Esophagus squamous epithelium (tissue), 4 donors: ENCODE measurements at regions not wholly inside any gene's neighbourhood (a gene's known extent, or its start where the extent isn't known, plus 50 kb on each side); places are given as distances from the start of the nearest gene placed in this dataset.

Source experiments
- CTCF ChIP-seq, 6 experiments: fragments of 450-650 bp in 4 of 6; fragments of 200-600 bp in 2 of 6; sonication (generic) in 2 of 6; IDR thresholded peaks; one replicate each; pipeline ENCODE4 v1.5.1; 2016 to 2019; ENCODE audit warnings: antibody characterized with exemption in 6 of 6, mild to moderate bottlenecking in 4 of 6, moderate library complexity in 4 of 6
- POLR2A ChIP-seq, 4 donors: fragments of 450-650 bp; IDR thresholded peaks; one replicate each; pipeline ENCODE4 v1.6.1; 2017; ENCODE audit warnings: antibody characterized with exemption in 4 of 4, mild to moderate bottlenecking in 4 of 4, moderate library complexity in 3 of 4

DNA sequence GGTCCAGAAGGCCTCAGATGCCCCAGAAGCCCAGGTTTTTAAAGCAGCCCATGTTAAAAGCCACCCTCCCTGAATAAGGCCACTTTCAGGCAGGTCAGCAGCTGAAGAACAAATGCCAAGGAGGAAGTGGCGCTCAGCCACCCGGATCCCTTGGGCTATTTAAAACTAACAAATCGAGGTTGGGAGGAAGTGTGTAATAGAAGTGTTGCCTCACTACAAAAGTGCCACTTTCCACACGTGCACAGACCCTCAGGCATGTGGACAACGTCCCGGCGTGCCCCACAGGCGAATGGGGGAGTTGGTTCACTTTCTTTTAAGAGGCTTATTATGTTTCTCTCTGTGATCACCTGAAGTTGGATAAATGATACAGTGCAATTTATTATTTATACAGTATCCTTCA is 173.8 kb upstream of the SALL3 start:
- TF ChIP-seq CTCF (IDR thresholded peaks at IDR 0.05) (no peak), POLR2A (IDR thresholded peaks at IDR 0.05) (no peak)
